Smooth muscle cell (in vitro differentiated cells): ENCODE measurements at regions not wholly inside any gene's neighbourhood (a gene's known extent, or its start where the extent isn't known, plus 50 kb on each side); places are given as distances from the start of the nearest gene placed in this dataset.
"Not testable (repeated sequence)": the region's sequence is repeated elsewhere in the genome, so short reads cannot be mapped to it uniquely, and the experiment has no call there.

ENCODE experiments used
- DNase-seq: peaks from one replicate; lab custom pipeline; 2025; ENCODE audit not compliant: unreplicated experiment; lab: John Stamatoyannopoulos, UW
- H2AFZ ChIP-seq: fragments of 200-600 bp; sonication (generic); 2 replicates; pipeline ENCODE4 v1.6.0; 2016; ENCODE audit warnings: antibody characterized with exemption, low read depth, mild to moderate bottlenecking
- H3F3A ChIP-seq: fragments of 200-600 bp; sonication (generic); 2 replicates; pipeline ENCODE4 v1.6.0; 2017; ENCODE audit warnings: antibody characterized with exemption, low read depth
- H3K27ac ChIP-seq: fragments of 200-600 bp; sonication (generic); 2 replicates; pipeline ENCODE4 v1.5.1; 2016; ENCODE audit warnings: low read depth, mild to moderate bottlenecking
- H3K27me3 ChIP-seq: fragments of 200-600 bp; sonication (generic); 2 replicates; pipeline ENCODE4 v1.6.1; 2016; ENCODE audit warnings: low read depth, mild to moderate bottlenecking
- H3K36me3 ChIP-seq: fragments of 200-600 bp; sonication (generic); 2 replicates; pipeline ENCODE4 v1.5.1; 2016; ENCODE audit warnings: low read depth
- H3K4me1 ChIP-seq: fragments of 200-600 bp; sonication (generic); 2 replicates; pipeline ENCODE4 v1.5.1; 2016; ENCODE audit warnings: low read depth
- H3K4me2 ChIP-seq: fragments of 200-600 bp; sonication (generic); 2 replicates; pipeline ENCODE4 v1.6.0; 2016; ENCODE audit warnings: mild to moderate bottlenecking
- H3K4me3 ChIP-seq: fragments of 200-600 bp; sonication (generic); 2 replicates; pipeline ENCODE4 v1.5.1; 2016; ENCODE audit warnings: mild to moderate bottlenecking
- H3K79me2 ChIP-seq: fragments of 200-600 bp; sonication (generic); 2 replicates; pipeline ENCODE4 v1.6.0; 2016; ENCODE audit warnings: low read depth, mild to moderate bottlenecking
- H3K9ac ChIP-seq: fragments of 200-600 bp; sonication (generic); 2 replicates; pipeline ENCODE4 v1.6.0; 2016; ENCODE audit warnings: low read depth
- H3K9me3 ChIP-seq: fragments of 200-600 bp; sonication (generic); replicated peaks from 2 replicates; pipeline ENCODE4 v1.5.1; 2016; ENCODE audit warnings: low read depth
- H4K20me1 ChIP-seq: fragments of 200-600 bp; sonication (generic); 2 replicates; pipeline ENCODE4 v1.6.0; 2016; ENCODE audit warnings: low read depth
- CTCF ChIP-seq: fragments of 200-600 bp; sonication (generic); IDR thresholded peaks from 2 replicates; pipeline ENCODE4 v1.5.1; 2017; ENCODE audit warnings: borderline replicate concordance, mild to moderate bottlenecking, antibody characterized with exemption; ENCODE audit not compliant: insufficient read depth, poor library complexity, severe bottlenecking
- WGBS: methylation state at CpG from one replicate; pipeline ENCODE4 v1.1.7; 2016; ENCODE audit warnings: low lambda C conversion rate; 5-methylcytosine and 5-hydroxymethylcytosine counted together

GRCh38 chr3:164306042-164306441, 772.3 kb downstream of the SI start:
- no peaks in the 10 kb centered on the region for H3K79me2 ChIP-seq
- no peak overlapping the region for H3K9ac ChIP-seq
- no peaks in the 10 kb centered on the region for H3K9me3 ChIP-seq
- H3K27me3 ChIP-seq: no peaks in the 10 kb centered on the region
- no peak for TF ChIP-seq CTCF
- H3K4me1 ChIP-seq: no peaks in the 10 kb centered on the region
- no peaks in the 10 kb centered on the region for H3K36me3 ChIP-seq
- H3K27ac ChIP-seq: no peak overlapping the region
- DNase-seq: no peak
- no peak overlapping the region for H2AFZ ChIP-seq
- no peak overlapping the region for H3K4me2 ChIP-seq
- no peak overlapping the region for H3K4me3 ChIP-seq
- no peaks in the 10 kb centered on the region for H3F3A ChIP-seq
- no peaks in the 10 kb centered on the region for H4K20me1 ChIP-seq

GRCh38 chr3:164303894-164304293, 774.4 kb downstream of the SI start:
- H3K4me2 ChIP-seq: no peak overlapping the region
- H3K79me2 ChIP-seq: no peaks in the 10 kb centered on the region
- H3K27me3 ChIP-seq: no peaks in the 10 kb centered on the region
- H3K36me3 ChIP-seq: no peaks in the 10 kb centered on the region
- 91% methylated on average over 1 of the region's 1 CpG for WGBS
- TF ChIP-seq CTCF: no peak
- H3K4me3 ChIP-seq: no peak overlapping the region
- H3K4me1 ChIP-seq: no peaks in the 10 kb centered on the region
- no peaks in the 10 kb centered on the region for H3F3A ChIP-seq
- no peak overlapping the region for H3K9ac ChIP-seq
- no peak for DNase-seq
- H3K27ac ChIP-seq: no peak overlapping the region
- no peaks in the 10 kb centered on the region for H4K20me1 ChIP-seq
- H3K9me3 ChIP-seq: no peaks in the 10 kb centered on the region
- H2AFZ ChIP-seq: no peak overlapping the region

GRCh38 chr3:164302622-164303021, 775.7 kb downstream of the SI start:
- Histone ChIP-seq H3K27me3 (no peaks in the 10 kb centered on the region), H3K9ac (no peak overlapping the region), H3K79me2 (no peaks in the 10 kb centered on the region), H3K4me2 (no peak overlapping the region), H4K20me1 (no peaks in the 10 kb centered on the region), H2AFZ (no peak overlapping the region), H3K4me3 (no peak overlapping the region), H3K9me3 (no peaks in the 10 kb centered on the region), H3F3A (no peaks in the 10 kb centered on the region), H3K4me1 (no peaks in the 10 kb centered on the region), H3K27ac (no peak overlapping the region), H3K36me3 (no peaks in the 10 kb centered on the region)
- DNase-seq: no peak
- no peak for TF ChIP-seq CTCF

- not testable (repeated sequence) for H3K9me3 ChIP-seq, H3K27me3 ChIP-seq, H4K20me1 ChIP-seq, H3K4me2 ChIP-seq, H3K36me3 ChIP-seq, H3K27ac ChIP-seq, H2AFZ ChIP-seq, H3K9ac ChIP-seq, H3F3A ChIP-seq, H3K4me1 ChIP-seq, H3K4me3 ChIP-seq, DNase-seq, H3K79me2 ChIP-seq
- 95% methylated on average over 20 of the region's 23 CpGs for WGBS
Measured at GRCh38 chr3:164291486-164291885, 786.8 kb downstream of the SI start.
